A673 (cell line): ENCODE measurements at regions not wholly inside any gene's neighbourhood (a gene's known extent, or its start where the extent isn't known, plus 50 kb on each side); places are given as distances from the start of the nearest gene placed in this dataset.

Experiments used
- BruUV-seq: library from RNA; stranded (reverse); fragments of 400-500 nt; replicated peaks from 2 replicates; lab custom pipeline; 2021; lab: Mats Ljungman, UMichigan
- CTCF ChIA-PET: fragments of 300-600 bp; sonication (Branson Sonifier 250); formaldehyde crosslinking; loops from one replicate; lab custom pipeline; 2022; ENCODE audit warnings: antibody characterized with exemption; lab: Charles Lee
- POLR2A ChIA-PET: fragments of 300-600 bp; sonication (Branson Sonifier 250); formaldehyde crosslinking; loops from one replicate; lab custom pipeline; 2022; ENCODE audit warnings: antibody characterized with exemption; ENCODE audit not compliant: low non-redundant PET; lab: Charles Lee
- DNase-seq: peaks from one replicate; pipeline ENCODE4 v3.0.0-alpha.2; 2015; ENCODE audit warnings: low spot score
- H3K27ac ChIP-seq: fragments of 200-600 bp; sonication (generic); 2 replicates; pipeline ENCODE4 v1.5.1; 2016; ENCODE audit warnings: mixed run types, low read depth, mild to moderate bottlenecking, mixed read lengths, antibody characterized with exemption, low read length; ENCODE audit not compliant: poor library complexity, severe bottlenecking
- H3K27me3 ChIP-seq: fragments of 200-600 bp; sonication (generic); replicated peaks from 2 replicates; pipeline ENCODE4 v1.6.1; 2017; ENCODE audit warnings: mixed run types, low read depth, mild to moderate bottlenecking, mixed read lengths, antibody characterized with exemption, low read length; ENCODE audit not compliant: insufficient read depth, poor library complexity
- H3K36me3 ChIP-seq: fragments of 200-600 bp; sonication (generic); 2 replicates; pipeline ENCODE4 v1.6.1; 2016; ENCODE audit warnings: mixed run types, mild to moderate bottlenecking, mixed read lengths, antibody characterized with exemption, low read length; ENCODE audit not compliant: insufficient read depth, poor library complexity, severe bottlenecking
- H3K4me1 ChIP-seq: fragments of 200-600 bp; sonication (generic); 2 replicates; pipeline ENCODE4 v1.6.1; 2017; ENCODE audit warnings: mixed run types, mild to moderate bottlenecking, mixed read lengths, antibody characterized with exemption, low read length; ENCODE audit not compliant: insufficient read depth, poor library complexity, severe bottlenecking
- H3K4me3 ChIP-seq: fragments of 200-600 bp; sonication (generic); 2 replicates; pipeline ENCODE4 v1.5.1; 2016; ENCODE audit warnings: low read depth, mixed run types, mild to moderate bottlenecking, mixed read lengths, low read length; ENCODE audit not compliant: poor library complexity, severe bottlenecking
- H3K9me3 ChIP-seq: fragments of 200-600 bp; sonication (generic); 2 replicates; pipeline ENCODE4 v1.6.1; 2016; ENCODE audit warnings: mixed run types, low read depth, mild to moderate bottlenecking, mixed read lengths, antibody characterized with exemption, low read length; ENCODE audit not compliant: poor library complexity, severe bottlenecking
- EZH2 ChIP-seq: fragments of 200-600 bp; sonication (generic); IDR thresholded peaks from 2 replicates; pipeline ENCODE4 v1.6.1; 2017; ENCODE audit warnings: borderline replicate concordance, low read depth, mild to moderate bottlenecking, mixed read lengths, antibody characterized with exemption, low read length; ENCODE audit not compliant: poor library complexity, severe bottlenecking
- intact Hi-C: fragments of 100-400 bp; cut with micrococcal nuclease; formaldehyde crosslinking; loops from one replicate; pipeline ENCODE4 v1.10.0; 2022; ENCODE audit not compliant: unreplicated experiment
- TF ChIP-seq, protein P1 (sequence below): fragments of 300-800, 200-600 bp; sonication (generic); conservative IDR thresholded peaks from 2 replicates; pipeline ENCODE4 v1.5.1; 2017; ENCODE audit warnings: low read depth, mild to moderate bottlenecking, antibody characterized with exemption, low read length, moderate library complexity, mixed read lengths

GRCh38 chr1:194151056-194151455, 964.6 kb upstream of the B3GALT2 start:
- Histone ChIP-seq H3K36me3 (no peaks in the 10 kb centered on the region), H3K9me3 (no peaks in the 10 kb centered on the region), H3K27ac (no peak overlapping the region), H3K4me1 (no peaks in the 10 kb centered on the region), H3K27me3 (no peaks in the 10 kb centered on the region), H3K4me3 (no peak overlapping the region)
- TF ChIP-seq, protein P1, sequence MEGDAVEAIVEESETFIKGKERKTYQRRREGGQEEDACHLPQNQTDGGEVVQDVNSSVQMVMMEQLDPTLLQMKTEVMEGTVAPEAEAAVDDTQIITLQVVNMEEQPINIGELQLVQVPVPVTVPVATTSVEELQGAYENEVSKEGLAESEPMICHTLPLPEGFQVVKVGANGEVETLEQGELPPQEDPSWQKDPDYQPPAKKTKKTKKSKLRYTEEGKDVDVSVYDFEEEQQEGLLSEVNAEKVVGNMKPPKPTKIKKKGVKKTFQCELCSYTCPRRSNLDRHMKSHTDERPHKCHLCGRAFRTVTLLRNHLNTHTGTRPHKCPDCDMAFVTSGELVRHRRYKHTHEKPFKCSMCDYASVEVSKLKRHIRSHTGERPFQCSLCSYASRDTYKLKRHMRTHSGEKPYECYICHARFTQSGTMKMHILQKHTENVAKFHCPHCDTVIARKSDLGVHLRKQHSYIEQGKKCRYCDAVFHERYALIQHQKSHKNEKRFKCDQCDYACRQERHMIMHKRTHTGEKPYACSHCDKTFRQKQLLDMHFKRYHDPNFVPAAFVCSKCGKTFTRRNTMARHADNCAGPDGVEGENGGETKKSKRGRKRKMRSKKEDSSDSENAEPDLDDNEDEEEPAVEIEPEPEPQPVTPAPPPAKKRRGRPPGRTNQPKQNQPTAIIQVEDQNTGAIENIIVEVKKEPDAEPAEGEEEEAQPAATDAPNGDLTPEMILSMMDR: no peak
- ChIA-PET POLR2A (no interaction called here), CTCF (no interaction called here)
- intact Hi-C loops: no loop called here
- no peak for DNase-seq
- BruUV-seq: no TSS peak

GRCh38 chr1:194150242-194150641, 963.8 kb upstream of the B3GALT2 start:
- Histone ChIP-seq H3K27ac (no peak overlapping the region), H3K36me3 (no peaks in the 10 kb centered on the region), H3K27me3 (no peaks in the 10 kb centered on the region), H3K9me3 (no peaks in the 10 kb centered on the region), H3K4me1 (peaks cover under 1% of the 10 kb centered on the region), H3K4me3 (no peak overlapping the region)
- ChIA-PET CTCF (no interaction called here), POLR2A (no interaction called here)
- no TSS peak for BruUV-seq
- DNase-seq: no peak
- intact Hi-C loops: no loop called here
- TF ChIP-seq EZH2: no peak
- TF ChIP-seq, protein P1: no peak

DNA sequence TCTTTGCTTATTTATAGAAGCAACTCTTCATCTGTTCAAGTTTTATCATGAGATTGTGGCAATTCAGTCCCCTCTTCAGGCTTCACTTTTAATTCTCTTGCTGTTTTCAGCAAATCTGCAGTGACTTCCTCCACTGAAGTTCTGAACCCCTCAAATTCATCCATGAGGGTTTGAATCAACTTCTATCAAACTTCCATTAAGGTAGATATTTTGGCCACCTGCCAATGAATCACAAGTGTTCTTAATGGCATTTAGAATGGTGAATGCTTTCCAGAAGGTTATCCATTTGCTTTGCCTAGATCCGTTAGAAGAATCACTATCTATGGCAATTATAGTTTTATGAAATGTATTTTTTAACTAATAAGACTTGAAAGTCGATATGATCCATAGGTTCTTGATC, 946.7 kb upstream of the B3GALT2 start:
- H3K9me3 ChIP-seq: no peaks in the 10 kb centered on the region
- no peaks in the 10 kb centered on the region for H3K27me3 ChIP-seq
- no peak overlapping the region for H3K4me3 ChIP-seq
- ChIA-PET POLR2A (no interaction called here), CTCF (no interaction called here)
- H3K36me3 ChIP-seq: no peaks in the 10 kb centered on the region
- no peak for DNase-seq
- no peak overlapping the region for H3K27ac ChIP-seq
- no peaks in the 10 kb centered on the region for H3K4me1 ChIP-seq
- intact Hi-C loops: no loop called here
- TF ChIP-seq EZH2: no peak
- TF ChIP-seq, protein P1: no peak
- BruUV-seq: no TSS peak
